HepG2 (cell line): ENCODE measurements at regions not wholly inside any gene's neighbourhood (a gene's known extent, or its start where the extent isn't known, plus 50 kb on each side); places are given as distances from the start of the nearest gene placed in this dataset.

Source experiments
- BHLHE40 ChIP-seq: IDR thresholded peaks from 2 replicates; pipeline ENCODE4 v1.6.1; 2011; ENCODE audit warnings: low read length, improper control_type of control experiment
- CREB1 ChIP-seq, 2 experiments: fragments of 450-650 bp in 1 of 2; IDR thresholded peaks; 2 replicates each; pipeline ENCODE4 v1.6.1; 2016 to 2017; ENCODE audit warnings: control low read depth in 1 of 2, mild to moderate bottlenecking in 1 of 2, missing compliant biosample characterization in 1 of 2, missing genetic modification characterization in 1 of 2
- FOXK2 ChIP-seq: fragments of 450-650 bp; IDR thresholded peaks from 2 replicates; pipeline ENCODE4 v1.6.1; 2016
- RAD51 ChIP-seq: fragments of 450-650 bp; IDR thresholded peaks from 2 replicates; pipeline ENCODE4 v1.6.1; 2016; ENCODE audit warnings: borderline replicate concordance
- SMAD1 ChIP-seq: sonication (generic); formaldehyde crosslinking; IDR thresholded peaks from 2 replicates; pipeline ENCODE4 v1.4.0; 2020; ENCODE audit warnings: missing genetic modification reagents, low read depth, mild to moderate bottlenecking, borderline replicate concordance
- ZKSCAN8 ChIP-seq: IDR thresholded peaks from 2 replicates; pipeline ENCODE4 v1.6.1; 2016; ENCODE audit warnings: borderline replicate concordance, missing genetic modification reagents, missing compliant biosample characterization
- ZNF34 ChIP-seq: sonication (generic); formaldehyde crosslinking; IDR thresholded peaks from 2 replicates; pipeline ENCODE4 v1.4.0; 2020; ENCODE audit warnings: mild to moderate bottlenecking, missing genetic modification reagents, borderline replicate concordance
- TF ChIP-seq, protein P1 (sequence below): sonication (generic); formaldehyde crosslinking; IDR thresholded peaks from 2 replicates; pipeline ENCODE4 v1.5.1; 2020; ENCODE audit warnings: missing genetic modification reagents, mild to moderate bottlenecking, borderline replicate concordance
- TF ChIP-seq, protein P2 (sequence below): sonication (generic); formaldehyde crosslinking; IDR thresholded peaks from 2 replicates; pipeline ENCODE4 v1.5.1; 2020; ENCODE audit warnings: missing genetic modification reagents, mild to moderate bottlenecking, borderline replicate concordance

DNA sequence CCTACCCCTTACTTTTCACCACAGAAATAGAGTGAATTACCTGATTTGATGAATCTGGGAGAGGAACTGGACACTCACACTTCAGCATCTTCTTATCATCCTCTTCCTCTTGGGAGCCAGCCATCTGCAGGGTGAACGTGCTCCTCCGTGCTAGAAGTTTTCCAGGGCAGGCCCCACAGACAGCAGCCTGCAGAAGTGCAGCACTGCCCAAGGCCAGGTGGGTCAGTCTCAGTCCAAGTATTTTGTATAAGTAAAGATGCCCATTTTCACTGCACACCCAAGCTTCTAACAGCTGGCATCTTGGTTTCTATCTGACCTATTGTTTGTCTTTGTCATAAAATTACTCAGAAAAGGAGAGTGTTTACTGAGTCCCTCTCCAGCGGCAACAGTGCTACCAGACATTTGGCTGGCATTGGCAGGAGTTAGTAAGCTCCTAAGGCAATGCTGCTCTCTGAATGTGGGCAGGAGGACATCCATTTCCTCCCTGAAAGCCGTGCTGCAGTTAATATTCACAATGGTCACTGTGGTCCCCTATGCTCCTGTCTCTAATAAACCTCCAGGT, 222.6 kb upstream of the CTAGE1 start:
- TF ChIP-seq ZKSCAN8 (CRISPR knock-in tag) (no peak), BHLHE40 (no peak), SMAD1 (CRISPR knock-in tag) (no peak), CREB1 (IDR thresholded peaks at IDR 0.05) (no peak), CREB1 (CRISPR knock-in tag; IDR thresholded peaks at IDR 0.05) (no peak), FOXK2 (no peak), RAD51 (no peak), ZNF34 (CRISPR knock-in tag) (no peak)
- TF ChIP-seq, protein P1, sequence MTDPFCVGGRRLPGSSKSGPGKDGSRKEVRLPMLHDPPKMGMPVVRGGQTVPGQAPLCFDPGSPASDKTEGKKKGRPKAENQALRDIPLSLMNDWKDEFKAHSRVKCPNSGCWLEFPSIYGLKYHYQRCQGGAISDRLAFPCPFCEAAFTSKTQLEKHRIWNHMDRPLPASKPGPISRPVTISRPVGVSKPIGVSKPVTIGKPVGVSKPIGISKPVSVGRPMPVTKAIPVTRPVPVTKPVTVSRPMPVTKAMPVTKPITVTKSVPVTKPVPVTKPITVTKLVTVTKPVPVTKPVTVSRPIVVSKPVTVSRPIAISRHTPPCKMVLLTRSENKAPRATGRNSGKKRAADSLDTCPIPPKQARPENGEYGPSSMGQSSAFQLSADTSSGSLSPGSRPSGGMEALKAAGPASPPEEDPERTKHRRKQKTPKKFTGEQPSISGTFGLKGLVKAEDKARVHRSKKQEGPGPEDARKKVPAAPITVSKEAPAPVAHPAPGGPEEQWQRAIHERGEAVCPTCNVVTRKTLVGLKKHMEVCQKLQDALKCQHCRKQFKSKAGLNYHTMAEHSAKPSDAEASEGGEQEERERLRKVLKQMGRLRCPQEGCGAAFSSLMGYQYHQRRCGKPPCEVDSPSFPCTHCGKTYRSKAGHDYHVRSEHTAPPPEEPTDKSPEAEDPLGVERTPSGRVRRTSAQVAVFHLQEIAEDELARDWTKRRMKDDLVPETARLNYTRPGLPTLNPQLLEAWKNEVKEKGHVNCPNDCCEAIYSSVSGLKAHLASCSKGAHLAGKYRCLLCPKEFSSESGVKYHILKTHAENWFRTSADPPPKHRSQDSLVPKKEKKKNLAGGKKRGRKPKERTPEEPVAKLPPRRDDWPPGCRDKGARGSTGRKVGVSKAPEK (CRISPR knock-in tag) = no peak
- TF ChIP-seq, protein P2, sequence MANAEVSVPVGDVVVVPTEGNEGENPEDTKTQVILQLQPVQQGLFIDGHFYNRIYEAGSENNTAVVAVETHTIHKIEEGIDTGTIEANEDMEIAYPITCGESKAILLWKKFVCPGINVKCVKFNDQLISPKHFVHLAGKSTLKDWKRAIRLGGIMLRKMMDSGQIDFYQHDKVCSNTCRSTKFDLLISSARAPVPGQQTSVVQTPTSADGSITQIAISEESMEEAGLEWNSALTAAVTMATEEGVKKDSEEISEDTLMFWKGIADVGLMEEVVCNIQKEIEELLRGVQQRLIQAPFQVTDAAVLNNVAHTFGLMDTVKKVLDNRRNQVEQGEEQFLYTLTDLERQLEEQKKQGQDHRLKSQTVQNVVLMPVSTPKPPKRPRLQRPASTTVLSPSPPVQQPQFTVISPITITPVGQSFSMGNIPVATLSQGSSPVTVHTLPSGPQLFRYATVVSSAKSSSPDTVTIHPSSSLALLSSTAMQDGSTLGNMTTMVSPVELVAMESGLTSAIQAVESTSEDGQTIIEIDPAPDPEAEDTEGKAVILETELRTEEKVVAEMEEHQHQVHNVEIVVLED = no peak
